ENCODE measurements at regions not wholly inside any gene's neighbourhood (a gene's known extent, or its start where the extent isn't known, plus 50 kb on each side); places are given as distances from the start of the nearest gene placed in this dataset.

DNA sequence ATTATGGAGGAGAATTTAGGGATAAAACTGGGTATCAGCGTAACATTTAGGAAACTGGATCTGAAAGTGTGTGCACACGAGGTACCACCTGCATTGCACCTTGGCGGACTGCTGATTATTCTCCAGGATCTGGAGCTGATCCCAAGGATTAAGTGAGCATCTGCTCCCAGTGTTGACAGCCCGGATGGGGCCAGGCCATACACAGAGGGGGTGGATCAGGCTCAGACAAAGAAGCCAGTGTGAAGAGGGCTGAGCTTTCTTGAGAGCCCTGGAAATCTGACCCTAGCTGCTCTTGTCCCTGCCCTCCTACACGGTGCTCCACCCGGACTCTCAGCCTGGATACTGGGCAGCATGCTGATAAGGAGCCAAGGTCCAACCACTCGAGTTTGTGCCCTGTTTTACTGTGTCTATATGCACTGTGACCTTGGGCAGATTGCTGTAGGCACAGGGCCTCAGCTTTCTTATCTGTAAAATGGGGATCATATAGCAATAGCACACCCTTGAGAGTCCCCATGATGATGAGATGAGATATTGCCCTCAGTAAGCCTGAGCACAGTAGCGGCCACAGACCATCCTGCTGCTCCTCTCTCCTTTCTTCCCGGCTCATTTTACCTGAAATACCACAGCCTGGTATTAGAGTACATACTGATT, 396.8 kb upstream of the CELF4 start:
- no peaks in the 10 kb centered on the region for H3K27me3 Mint-ChIP-seq (ENCODE audit: insufficient read depth, low read depth, poor library complexity)
- Histone ChIP-seq H3F3A (replicated peaks; ENCODE audit: low read depth) (no peaks in the 10 kb centered on the region), H3K27ac (ENCODE audit: low read depth) (no peak overlapping the region), H3K4me3 (no peak overlapping the region), H3K9me2 (ENCODE audit: insufficient read depth) (0 out of 2 replicates have a peak, but pooled peaks cover 5% of the 10 kb centered on the region), H3K4me1 (ENCODE audit: insufficient read depth) (no peaks in the 10 kb centered on the region), H4K20me1 (replicated peaks; ENCODE audit: insufficient read depth) (no peaks in the 10 kb centered on the region), H3K36me3 (ENCODE audit: insufficient read depth) (no peaks in the 10 kb centered on the region), H3K79me2 (replicated peaks; ENCODE audit: insufficient read depth) (no peaks in the 10 kb centered on the region), H3K27me3 (ENCODE audit: insufficient read depth) (no peaks in the 10 kb centered on the region), H2AFZ (no peak overlapping the region), H3K4me2 (no peak overlapping the region)
- TF ChIP-seq NANOG (IDR thresholded peaks at IDR 0.05; ENCODE audit: borderline replicate concordance): no peak
- TF ChIP-seq EZH2 (IDR thresholded peaks at IDR 0.05; ENCODE audit: low read depth, unreplicated experiment): no peak
- TF ChIP-seq, protein P1, sequence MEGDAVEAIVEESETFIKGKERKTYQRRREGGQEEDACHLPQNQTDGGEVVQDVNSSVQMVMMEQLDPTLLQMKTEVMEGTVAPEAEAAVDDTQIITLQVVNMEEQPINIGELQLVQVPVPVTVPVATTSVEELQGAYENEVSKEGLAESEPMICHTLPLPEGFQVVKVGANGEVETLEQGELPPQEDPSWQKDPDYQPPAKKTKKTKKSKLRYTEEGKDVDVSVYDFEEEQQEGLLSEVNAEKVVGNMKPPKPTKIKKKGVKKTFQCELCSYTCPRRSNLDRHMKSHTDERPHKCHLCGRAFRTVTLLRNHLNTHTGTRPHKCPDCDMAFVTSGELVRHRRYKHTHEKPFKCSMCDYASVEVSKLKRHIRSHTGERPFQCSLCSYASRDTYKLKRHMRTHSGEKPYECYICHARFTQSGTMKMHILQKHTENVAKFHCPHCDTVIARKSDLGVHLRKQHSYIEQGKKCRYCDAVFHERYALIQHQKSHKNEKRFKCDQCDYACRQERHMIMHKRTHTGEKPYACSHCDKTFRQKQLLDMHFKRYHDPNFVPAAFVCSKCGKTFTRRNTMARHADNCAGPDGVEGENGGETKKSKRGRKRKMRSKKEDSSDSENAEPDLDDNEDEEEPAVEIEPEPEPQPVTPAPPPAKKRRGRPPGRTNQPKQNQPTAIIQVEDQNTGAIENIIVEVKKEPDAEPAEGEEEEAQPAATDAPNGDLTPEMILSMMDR (conservative IDR thresholded peaks at IDR 0.05; ENCODE audit: low read depth in 2 of 2): no peak
- no peak for TF ChIP-seq EZH2phosphoT487 (IDR thresholded peaks at IDR 0.05; ENCODE audit: unreplicated experiment)
- TF ChIP-seq STAT1 (IDR thresholded peaks at IDR 0.05; ENCODE audit: unreplicated experiment): no peak
- no peak for TF ChIP-seq JUNB (IDR thresholded peaks at IDR 0.05; ENCODE audit: unreplicated experiment)
- TF ChIP-seq ZNF114 (CRISPR knock-in tag; IDR thresholded peaks at IDR 0.05): no peak
- TF ChIP-seq ZNF462 (CRISPR knock-in tag; IDR thresholded peaks at IDR 0.05): no peak
- TF ChIP-seq, protein P2, sequence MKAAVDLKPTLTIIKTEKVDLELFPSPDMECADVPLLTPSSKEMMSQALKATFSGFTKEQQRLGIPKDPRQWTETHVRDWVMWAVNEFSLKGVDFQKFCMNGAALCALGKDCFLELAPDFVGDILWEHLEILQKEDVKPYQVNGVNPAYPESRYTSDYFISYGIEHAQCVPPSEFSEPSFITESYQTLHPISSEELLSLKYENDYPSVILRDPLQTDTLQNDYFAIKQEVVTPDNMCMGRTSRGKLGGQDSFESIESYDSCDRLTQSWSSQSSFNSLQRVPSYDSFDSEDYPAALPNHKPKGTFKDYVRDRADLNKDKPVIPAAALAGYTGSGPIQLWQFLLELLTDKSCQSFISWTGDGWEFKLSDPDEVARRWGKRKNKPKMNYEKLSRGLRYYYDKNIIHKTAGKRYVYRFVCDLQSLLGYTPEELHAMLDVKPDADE (IDR thresholded peaks at IDR 0.05): no peak
- TF ChIP-seq, protein P3, sequence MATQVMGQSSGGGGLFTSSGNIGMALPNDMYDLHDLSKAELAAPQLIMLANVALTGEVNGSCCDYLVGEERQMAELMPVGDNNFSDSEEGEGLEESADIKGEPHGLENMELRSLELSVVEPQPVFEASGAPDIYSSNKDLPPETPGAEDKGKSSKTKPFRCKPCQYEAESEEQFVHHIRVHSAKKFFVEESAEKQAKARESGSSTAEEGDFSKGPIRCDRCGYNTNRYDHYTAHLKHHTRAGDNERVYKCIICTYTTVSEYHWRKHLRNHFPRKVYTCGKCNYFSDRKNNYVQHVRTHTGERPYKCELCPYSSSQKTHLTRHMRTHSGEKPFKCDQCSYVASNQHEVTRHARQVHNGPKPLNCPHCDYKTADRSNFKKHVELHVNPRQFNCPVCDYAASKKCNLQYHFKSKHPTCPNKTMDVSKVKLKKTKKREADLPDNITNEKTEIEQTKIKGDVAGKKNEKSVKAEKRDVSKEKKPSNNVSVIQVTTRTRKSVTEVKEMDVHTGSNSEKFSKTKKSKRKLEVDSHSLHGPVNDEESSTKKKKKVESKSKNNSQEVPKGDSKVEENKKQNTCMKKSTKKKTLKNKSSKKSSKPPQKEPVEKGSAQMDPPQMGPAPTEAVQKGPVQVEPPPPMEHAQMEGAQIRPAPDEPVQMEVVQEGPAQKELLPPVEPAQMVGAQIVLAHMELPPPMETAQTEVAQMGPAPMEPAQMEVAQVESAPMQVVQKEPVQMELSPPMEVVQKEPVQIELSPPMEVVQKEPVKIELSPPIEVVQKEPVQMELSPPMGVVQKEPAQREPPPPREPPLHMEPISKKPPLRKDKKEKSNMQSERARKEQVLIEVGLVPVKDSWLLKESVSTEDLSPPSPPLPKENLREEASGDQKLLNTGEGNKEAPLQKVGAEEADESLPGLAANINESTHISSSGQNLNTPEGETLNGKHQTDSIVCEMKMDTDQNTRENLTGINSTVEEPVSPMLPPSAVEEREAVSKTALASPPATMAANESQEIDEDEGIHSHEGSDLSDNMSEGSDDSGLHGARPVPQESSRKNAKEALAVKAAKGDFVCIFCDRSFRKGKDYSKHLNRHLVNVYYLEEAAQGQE (IDR thresholded peaks at IDR 0.05; ENCODE audit: unreplicated experiment): no peak
- TF ChIP-seq POLR2AphosphoS5 (IDR thresholded peaks at IDR 0.05; ENCODE audit: low read depth): no peak
- TF ChIP-seq ZNF331 (CRISPR knock-in tag; IDR thresholded peaks at IDR 0.05; ENCODE audit: low read depth): no peak
- TF ChIP-seq CREB1 (CRISPR knock-in tag; IDR thresholded peaks at IDR 0.05; ENCODE audit: low read depth): no peak
- H3K27ac Mint-ChIP-seq: no peak overlapping the region
- H3K9me3 Mint-ChIP-seq: no peaks in the 10 kb centered on the region
- H3K4me3 Mint-ChIP-seq: no peak overlapping the region
- no peak for DNase-seq (ENCODE audit: low spot score)
- no peaks in the 10 kb centered on the region for H3K36me3 Mint-ChIP-seq (ENCODE audit: low read depth)
- ATAC-seq: no peak
- no peaks in the 10 kb centered on the region for H3K4me1 Mint-ChIP-seq

Data from GM23338 (cell line).